Naive B cell (primary cell): ENCODE measurements at regions not wholly inside any gene's neighbourhood (a gene's known extent, or its start where the extent isn't known, plus 50 kb on each side); places are given as distances from the start of the nearest gene placed in this dataset.

ENCODE experiments used
- ATAC-seq, 2 donors: fragments of 150-1000 bp; cut with Tn5 transposase; 2 replicates each; pipeline ENCODE4 v1.10.0; 2021; ENCODE audit warnings: low read depth in 2 of 2, mild to moderate bottlenecking in 2 of 2, moderate library complexity in 2 of 2
- DNase-seq: peaks from one replicate; pipeline ENCODE4 v3.0.0; 2022
- H3K27ac Mint-ChIP-seq, 6 donors: one replicate each; pipeline ENCODE4 v1.8.0; 2020 to 2022; ENCODE audit warnings: mild to moderate bottlenecking in 6 of 6, mixed read lengths in 6 of 6, moderate library complexity in 5 of 6, inconsistent platforms in 2 of 6
- H3K27me3 Mint-ChIP-seq, 3 donors: one replicate each; pipeline ENCODE4 v1.8.0; 2021 to 2022; ENCODE audit warnings: mixed read lengths in 3 of 3, mild to moderate bottlenecking in 1 of 3
- H3K36me3 Mint-ChIP-seq, 2 donors: one replicate each; pipeline ENCODE4 v1.8.0; 2020 to 2022; ENCODE audit warnings: mixed read lengths in 2 of 2, inconsistent platforms in 1 of 2, mild to moderate bottlenecking in 1 of 2
- H3K4me1 Mint-ChIP-seq, 3 donors: one replicate each; pipeline ENCODE4 v1.8.0; 2020 to 2022; ENCODE audit warnings: mixed read lengths in 3 of 3, inconsistent platforms in 1 of 3, mild to moderate bottlenecking in 1 of 3, moderate library complexity in 1 of 3
- H3K4me3 Mint-ChIP-seq, 8 donors: one replicate each; pipeline ENCODE4 v1.8.0; 2020 to 2022; ENCODE audit warnings: mild to moderate bottlenecking in 8 of 8, mixed read lengths in 8 of 8, moderate library complexity in 8 of 8, inconsistent platforms in 2 of 8
- H3K9me3 Mint-ChIP-seq, 7 donors: one replicate each; pipeline ENCODE4 v1.8.0; 2020 to 2022; ENCODE audit warnings: mixed read lengths in 7 of 7, mild to moderate bottlenecking in 5 of 7, inconsistent platforms in 2 of 7, moderate library complexity in 1 of 7

DNA sequence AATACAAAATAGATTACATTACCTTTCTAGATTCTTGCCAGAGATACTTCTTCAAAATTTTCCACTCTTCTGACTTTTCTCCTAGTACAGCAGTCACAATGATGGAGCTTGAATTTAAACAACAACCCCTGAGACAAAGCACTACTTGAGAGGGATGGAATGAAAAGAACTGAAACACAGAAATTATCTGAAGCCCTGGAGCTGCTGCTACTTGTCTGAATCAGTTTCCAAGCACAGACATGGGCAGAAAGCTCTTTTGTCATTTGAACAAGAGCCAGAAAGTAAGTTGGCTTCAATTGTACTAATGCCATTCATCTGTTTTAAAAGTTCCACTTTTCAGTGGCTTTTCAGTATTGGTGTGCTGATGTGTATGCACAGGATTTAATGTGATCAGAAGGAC, 718.5 kb upstream of the ARPP21 start:
- H3K9me3 Mint-ChIP-seq = peaks cover 0 to 19% (median 0%) of the 10 kb centered on the region in 7 donors
- H3K4me1 Mint-ChIP-seq = no peaks in the 10 kb centered on the region
- no peaks in the 10 kb centered on the region for H3K36me3 Mint-ChIP-seq
- H3K27ac Mint-ChIP-seq = no peak overlapping the region
- H3K4me3 Mint-ChIP-seq = no peak overlapping the region
- DNase-seq (no peak), ATAC-seq (no peak)
- H3K27me3 Mint-ChIP-seq = no peaks in the 10 kb centered on the region

DNA sequence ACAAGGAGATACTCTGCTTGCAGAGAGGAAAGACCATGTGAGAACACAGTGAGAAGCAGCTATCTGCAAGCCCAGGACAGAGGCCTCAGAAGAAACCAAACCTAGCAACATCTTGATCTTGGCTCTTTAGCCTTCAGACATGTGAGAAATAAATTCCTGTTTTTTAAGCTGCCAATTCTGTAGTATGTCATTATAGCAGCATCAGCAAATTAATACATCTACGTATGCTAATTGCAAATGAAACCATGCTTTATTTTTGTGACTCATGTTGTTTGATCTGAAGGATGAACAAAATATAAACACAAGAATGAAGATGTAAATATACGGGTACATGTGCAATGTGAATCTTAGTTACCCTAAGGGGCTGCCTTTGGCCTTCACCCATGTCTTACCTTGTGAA, 714.4 kb upstream of the ARPP21 start:
- ATAC-seq = no peak
- Mint-ChIP-seq H3K36me3 (no peaks in the 10 kb centered on the region), H3K9me3 (peaks cover 0 to 4% (median 0%) of the 10 kb centered on the region in 7 donors), H3K27me3 (no peaks in the 10 kb centered on the region), H3K4me3 (no peak overlapping the region), H3K4me1 (no peaks in the 10 kb centered on the region), H3K27ac (no peak overlapping the region)
- DNase-seq = no peak

DNA sequence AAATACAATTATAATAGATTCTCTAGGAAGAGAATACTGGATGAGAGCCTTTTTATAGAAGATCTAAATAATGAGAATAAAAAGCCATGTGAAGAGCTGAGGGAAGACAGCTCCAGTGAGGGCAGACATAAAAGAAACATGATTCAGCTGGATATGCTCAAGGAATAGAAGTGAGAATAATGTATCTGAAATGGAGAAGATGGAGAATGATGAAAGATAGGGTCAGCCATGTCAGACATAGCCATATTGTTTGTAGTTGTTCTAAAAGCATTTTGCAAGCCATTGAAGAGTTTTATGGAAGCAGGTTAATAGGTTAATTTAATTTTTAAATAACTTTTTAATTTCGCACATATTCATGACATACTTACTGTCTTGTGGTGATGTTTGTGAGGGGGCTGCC, 713.5 kb upstream of the ARPP21 start:
- no peaks in the 10 kb centered on the region for H3K36me3 Mint-ChIP-seq
- H3K9me3 Mint-ChIP-seq = peaks cover 0 to 5% (median 2%) of the 10 kb centered on the region in 7 donors
- ATAC-seq (no peak), DNase-seq (no peak)
- no peaks in the 10 kb centered on the region for H3K27me3 Mint-ChIP-seq
- H3K4me3 Mint-ChIP-seq = no peak overlapping the region
- no peaks in the 10 kb centered on the region for H3K4me1 Mint-ChIP-seq
- H3K27ac Mint-ChIP-seq = no peak overlapping the region

DNA sequence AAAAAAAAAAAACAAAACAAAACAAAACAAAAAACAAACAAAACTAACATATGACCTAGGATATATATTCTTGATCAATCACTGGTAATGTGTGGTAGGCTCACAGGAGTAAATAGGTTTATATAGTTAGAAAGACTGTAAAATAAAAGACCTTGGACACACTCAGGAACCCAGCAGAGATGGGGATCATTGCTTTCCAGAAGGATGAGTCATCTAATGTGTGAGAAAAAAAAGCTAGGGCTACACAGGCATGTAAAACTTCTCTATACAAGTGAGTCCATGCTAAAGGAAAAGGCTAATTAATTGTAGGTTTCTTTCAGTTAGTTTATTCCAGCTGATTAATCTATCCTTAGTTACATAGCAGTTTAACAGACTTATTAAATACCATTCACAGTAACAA, 710.3 kb upstream of the ARPP21 start:
- Mint-ChIP-seq H3K27me3 (no peaks in the 10 kb centered on the region), H3K9me3 (peaks cover 2 to 19% (median 13%) of the 10 kb centered on the region in 7 donors), H3K27ac (no peak overlapping the region), H3K4me3 (no peak overlapping the region), H3K36me3 (peaks cover 0 to 8% of the 10 kb centered on the region in 2 donors), H3K4me1 (no peaks in the 10 kb centered on the region)
- ATAC-seq (no peak), DNase-seq (no peak)

DNA sequence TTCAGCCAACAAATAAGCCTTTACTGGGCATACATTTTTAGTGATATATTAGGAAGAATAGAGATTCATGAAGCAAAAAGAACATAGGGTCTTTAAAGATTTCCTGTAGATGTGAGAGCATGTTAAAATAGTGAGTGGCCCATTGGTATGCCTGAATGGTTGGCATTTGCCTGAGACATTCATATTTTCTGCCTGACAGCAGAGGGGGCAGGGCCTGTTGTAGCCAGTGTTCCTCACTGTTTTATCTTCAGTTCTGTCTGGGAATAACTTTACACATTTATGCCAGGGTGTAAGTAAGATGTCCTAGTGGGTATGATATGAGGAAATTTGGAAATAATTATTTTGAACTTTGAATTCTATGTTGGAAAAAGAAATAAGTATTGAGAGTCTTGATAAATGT, 704.7 kb upstream of the ARPP21 start:
- H3K9me3 Mint-ChIP-seq = peaks cover 2 to 22% (median 12%) of the 10 kb centered on the region in 7 donors
- no peak for DNase-seq
- no peak overlapping the region for H3K27ac Mint-ChIP-seq
- no peak overlapping the region for H3K4me3 Mint-ChIP-seq
- H3K36me3 Mint-ChIP-seq = peaks cover 0 to 8% of the 10 kb centered on the region in 2 donors
- no peaks in the 10 kb centered on the region for H3K4me1 Mint-ChIP-seq
- peaks cover 0 to 5% (median 0%) of the 10 kb centered on the region in 3 donors for H3K27me3 Mint-ChIP-seq
- no peak for ATAC-seq

DNA sequence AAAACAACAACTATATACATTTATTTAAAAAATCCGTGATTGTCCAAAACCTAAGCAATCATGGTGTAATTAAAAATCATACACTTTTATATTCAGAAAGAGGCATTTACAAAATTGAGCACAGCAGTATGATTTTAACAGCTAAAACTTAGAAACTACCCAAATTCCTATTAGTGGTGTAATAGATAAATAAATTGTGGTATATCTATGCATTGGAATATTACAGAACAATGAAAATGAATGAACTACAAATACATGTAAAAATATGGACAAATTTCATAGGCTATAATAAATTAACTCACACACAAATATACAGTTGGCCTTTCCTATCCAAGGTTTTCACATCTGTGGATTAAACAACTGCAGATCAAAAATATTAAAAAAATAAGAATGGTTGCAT, 700.5 kb upstream of the ARPP21 start:
- H3K4me1 Mint-ChIP-seq = no peaks in the 10 kb centered on the region
- H3K27me3 Mint-ChIP-seq = peaks cover 0 to 5% (median 0%) of the 10 kb centered on the region in 3 donors
- DNase-seq (no peak), ATAC-seq (no peak)
- peaks cover 0 to 5% (median 2%) of the 10 kb centered on the region in 7 donors for H3K9me3 Mint-ChIP-seq
- H3K4me3 Mint-ChIP-seq = no peak overlapping the region
- H3K36me3 Mint-ChIP-seq = no peaks in the 10 kb centered on the region
- no peak overlapping the region for H3K27ac Mint-ChIP-seq

DNA sequence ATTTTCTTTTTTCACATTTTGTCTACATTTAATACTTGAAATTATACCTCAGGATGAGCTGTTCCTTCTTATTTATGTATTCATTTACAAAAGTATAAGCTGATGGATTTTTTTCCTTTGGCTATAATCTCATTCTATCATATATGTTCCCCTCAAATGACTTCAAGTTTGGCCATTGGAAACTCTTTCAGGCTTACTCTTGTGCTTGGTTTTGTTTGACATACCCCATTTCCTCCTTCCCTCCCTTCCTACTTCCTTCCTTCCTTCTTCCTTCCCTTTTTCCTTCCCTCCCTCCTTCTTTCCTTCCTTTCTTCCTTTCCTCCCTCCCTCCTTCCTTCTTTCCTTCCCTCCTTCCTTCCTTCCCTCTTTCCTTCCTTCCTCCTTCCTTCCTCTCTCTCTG, 697.1 kb upstream of the ARPP21 start:
- Mint-ChIP-seq H3K4me1 (no peaks in the 10 kb centered on the region), H3K27me3 (peaks cover 0 to 5% (median 0%) of the 10 kb centered on the region in 3 donors), H3K9me3 (peaks cover 0 to 5% (median 2%) of the 10 kb centered on the region in 7 donors), H3K4me3 (no peak overlapping the region), H3K36me3 (no peaks in the 10 kb centered on the region), H3K27ac (no peak overlapping the region)
- no peak for ATAC-seq
- DNase-seq = no peak

DNA sequence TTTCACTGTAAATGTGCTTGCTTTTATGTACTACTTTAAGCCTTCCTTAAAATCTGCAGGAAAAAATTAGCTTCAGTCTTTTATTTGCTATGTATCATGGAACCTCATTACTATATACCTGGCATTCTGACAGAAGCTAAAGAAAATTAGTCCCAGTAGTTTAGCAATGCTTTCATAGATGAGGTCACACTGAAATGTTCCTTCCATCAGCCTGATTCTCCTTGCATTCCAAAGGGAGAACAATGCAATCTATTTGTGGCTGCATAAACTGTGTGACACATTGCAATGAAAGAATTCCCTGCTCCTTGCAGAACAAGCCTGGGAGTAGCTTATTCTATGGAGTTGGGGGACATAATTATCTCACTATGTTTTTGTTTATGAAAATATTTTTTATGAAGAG, 691.5 kb upstream of the ARPP21 start:
- Mint-ChIP-seq H3K4me3 (no peak overlapping the region), H3K27me3 (peaks cover 0 to 5% (median 0%) of the 10 kb centered on the region in 3 donors), H3K4me1 (no peaks in the 10 kb centered on the region), H3K36me3 (no peaks in the 10 kb centered on the region), H3K9me3 (peaks cover 0 to 7% (median 0%) of the 10 kb centered on the region in 7 donors), H3K27ac (no peak overlapping the region)
- ATAC-seq (no peak), DNase-seq (no peak)

DNA sequence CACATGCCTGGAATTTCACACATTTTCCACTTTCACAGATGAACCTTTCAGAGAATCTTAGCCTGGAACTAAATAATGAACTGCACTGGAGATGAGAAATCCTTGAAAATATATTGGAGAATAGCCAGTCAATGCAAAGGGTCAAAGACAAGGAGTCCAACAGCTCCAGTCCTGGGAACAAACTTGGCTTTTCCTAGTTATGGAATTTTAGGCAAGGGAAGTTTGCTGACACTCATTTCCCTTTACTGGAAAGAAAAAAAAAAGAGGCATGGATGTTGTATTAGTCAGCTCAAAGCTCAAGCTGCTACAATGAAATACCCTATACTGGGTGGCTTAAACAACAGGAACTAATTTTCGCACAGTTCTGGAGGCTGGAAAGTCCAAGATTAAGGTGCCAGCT, 690.8 kb upstream of the ARPP21 start:
- ATAC-seq (no peak), DNase-seq (no peak)
- no peak overlapping the region for H3K4me3 Mint-ChIP-seq
- H3K4me1 Mint-ChIP-seq = no peaks in the 10 kb centered on the region
- H3K27me3 Mint-ChIP-seq = peaks cover 0 to 5% (median 0%) of the 10 kb centered on the region in 3 donors
- H3K27ac Mint-ChIP-seq = no peak overlapping the region
- peaks cover 0 to 7% (median 0%) of the 10 kb centered on the region in 7 donors for H3K9me3 Mint-ChIP-seq
- H3K36me3 Mint-ChIP-seq = no peaks in the 10 kb centered on the region

DNA sequence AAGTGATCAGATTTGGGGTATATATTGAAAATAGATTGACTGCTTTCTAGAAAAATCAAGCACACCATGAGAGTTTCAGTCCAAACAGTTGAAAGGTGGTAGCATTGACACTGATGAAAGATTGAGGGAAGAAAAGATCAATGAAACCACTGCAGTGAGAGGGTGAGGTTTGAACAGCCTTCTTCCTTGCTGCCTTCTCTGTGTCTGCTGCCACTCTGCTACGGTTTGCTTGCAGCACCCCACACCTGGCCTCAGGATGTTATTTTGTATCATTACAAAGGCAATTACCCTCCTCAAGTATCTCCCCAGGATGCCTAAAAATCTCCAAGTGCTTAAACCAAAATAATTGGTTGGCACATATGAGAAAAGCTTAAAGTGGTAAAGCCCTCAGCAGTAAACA, 683.6 kb upstream of the ARPP21 start:
- Mint-ChIP-seq H3K27me3 (no peaks in the 10 kb centered on the region), H3K27ac (no peak overlapping the region), H3K9me3 (peaks cover 0 to 5% (median 0%) of the 10 kb centered on the region in 7 donors), H3K36me3 (no peaks in the 10 kb centered on the region), H3K4me1 (no peaks in the 10 kb centered on the region), H3K4me3 (no peak overlapping the region)
- no peak for DNase-seq
- no peak for ATAC-seq

DNA sequence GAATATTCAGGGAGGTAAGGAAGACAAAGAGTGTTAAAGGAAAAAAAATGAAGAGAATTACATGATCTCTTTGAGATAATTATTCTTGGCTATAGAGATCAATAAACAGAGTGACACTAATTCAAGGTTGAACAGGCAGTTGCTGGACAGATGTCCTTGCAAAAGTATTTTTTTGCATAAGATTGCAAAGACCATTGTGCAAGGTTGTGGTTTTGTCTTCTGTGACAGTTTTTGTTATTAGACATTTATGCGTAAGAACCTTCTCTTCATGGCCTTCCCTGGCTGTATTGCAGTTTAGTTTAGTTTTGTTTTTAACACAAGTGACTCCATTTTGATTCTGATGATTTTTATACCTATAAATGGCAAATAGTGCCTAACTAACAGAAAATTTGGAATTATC, 682.8 kb upstream of the ARPP21 start:
- no peak overlapping the region for H3K27ac Mint-ChIP-seq
- ATAC-seq (no peak), DNase-seq (no peak)
- H3K9me3 Mint-ChIP-seq = peaks cover 0 to 5% (median 0%) of the 10 kb centered on the region in 7 donors
- H3K27me3 Mint-ChIP-seq = no peaks in the 10 kb centered on the region
- no peaks in the 10 kb centered on the region for H3K4me1 Mint-ChIP-seq
- H3K36me3 Mint-ChIP-seq = no peaks in the 10 kb centered on the region
- H3K4me3 Mint-ChIP-seq = no peak overlapping the region

DNA sequence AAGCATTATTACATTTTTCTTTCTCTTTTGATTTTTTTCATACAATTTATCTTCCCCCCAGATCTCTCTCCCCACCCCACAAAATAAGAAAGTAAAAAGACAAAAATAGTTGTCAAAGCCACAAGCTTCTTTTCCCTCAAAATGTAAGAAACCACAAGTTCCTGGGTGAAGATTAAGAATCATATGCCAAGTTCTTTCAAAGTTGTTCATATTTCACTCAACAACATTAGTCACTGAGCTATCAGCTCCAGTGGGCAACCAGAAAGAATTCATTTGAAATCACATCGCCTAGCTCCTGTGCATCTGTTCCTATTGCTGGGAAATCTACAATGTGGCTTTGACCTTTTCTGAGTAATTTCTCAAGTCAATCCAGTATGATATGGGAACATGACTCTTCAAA, 681.6 kb upstream of the ARPP21 start:
- H3K4me3 Mint-ChIP-seq = no peak overlapping the region
- H3K36me3 Mint-ChIP-seq = no peaks in the 10 kb centered on the region
- H3K27me3 Mint-ChIP-seq = no peaks in the 10 kb centered on the region
- H3K9me3 Mint-ChIP-seq = peaks cover 0 to 5% (median 0%) of the 10 kb centered on the region in 7 donors
- DNase-seq (no peak), ATAC-seq (no peak)
- no peaks in the 10 kb centered on the region for H3K4me1 Mint-ChIP-seq
- no peak overlapping the region for H3K27ac Mint-ChIP-seq

DNA sequence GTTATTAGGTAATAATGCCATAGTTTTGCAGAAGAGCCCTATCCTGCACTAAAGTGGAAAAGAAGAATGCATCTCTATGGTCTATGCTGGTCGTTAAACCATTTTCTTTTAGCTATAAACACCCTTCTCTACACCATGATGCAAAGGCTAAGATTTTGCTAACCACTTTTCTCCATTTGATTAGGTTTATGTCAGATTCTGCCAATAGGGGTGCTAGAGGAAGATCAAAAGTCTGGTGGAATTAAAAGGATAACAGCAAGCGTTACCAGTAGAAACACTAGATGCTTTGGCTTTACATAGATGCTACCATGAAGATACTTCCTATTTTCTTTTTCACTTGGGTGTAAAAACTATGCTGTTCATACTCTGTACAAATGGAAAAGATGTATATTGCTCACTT, 669.8 kb upstream of the ARPP21 start:
- no peak for DNase-seq
- Mint-ChIP-seq H3K4me3 (no peak overlapping the region), H3K9me3 (peaks cover 0 to 3% (median 0%) of the 10 kb centered on the region in 7 donors), H3K27me3 (peaks cover 0 to 4% (median 0%) of the 10 kb centered on the region in 3 donors), H3K27ac (no peak overlapping the region), H3K4me1 (no peaks in the 10 kb centered on the region), H3K36me3 (no peaks in the 10 kb centered on the region)
- no peak for ATAC-seq

DNA sequence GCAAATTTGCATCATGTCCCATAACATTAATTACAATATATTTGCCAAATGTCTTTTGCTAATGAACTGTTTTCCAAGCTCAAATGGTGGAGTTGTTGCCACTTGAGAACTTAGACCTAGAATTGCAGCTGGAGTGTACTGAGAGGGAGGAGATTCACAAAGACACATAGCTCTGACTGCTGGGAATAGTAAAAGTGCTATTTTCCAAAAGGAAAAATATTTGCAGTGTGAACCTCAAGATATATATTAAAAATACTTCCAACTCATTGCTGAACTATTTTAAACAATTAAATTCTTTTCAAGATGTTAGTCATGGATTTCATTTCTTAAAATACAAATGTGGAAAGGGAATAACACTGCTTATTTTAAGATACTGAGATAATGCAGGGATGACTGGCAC, 666.8 kb upstream of the ARPP21 start:
- Mint-ChIP-seq H3K36me3 (no peaks in the 10 kb centered on the region), H3K27ac (no peak overlapping the region), H3K4me1 (no peaks in the 10 kb centered on the region), H3K27me3 (peaks cover 0 to 4% (median 0%) of the 10 kb centered on the region in 3 donors), H3K4me3 (no peak overlapping the region), H3K9me3 (peaks cover 0 to 25% (median 14%) of the 10 kb centered on the region in 7 donors)
- ATAC-seq (no peak), DNase-seq (no peak)

DNA sequence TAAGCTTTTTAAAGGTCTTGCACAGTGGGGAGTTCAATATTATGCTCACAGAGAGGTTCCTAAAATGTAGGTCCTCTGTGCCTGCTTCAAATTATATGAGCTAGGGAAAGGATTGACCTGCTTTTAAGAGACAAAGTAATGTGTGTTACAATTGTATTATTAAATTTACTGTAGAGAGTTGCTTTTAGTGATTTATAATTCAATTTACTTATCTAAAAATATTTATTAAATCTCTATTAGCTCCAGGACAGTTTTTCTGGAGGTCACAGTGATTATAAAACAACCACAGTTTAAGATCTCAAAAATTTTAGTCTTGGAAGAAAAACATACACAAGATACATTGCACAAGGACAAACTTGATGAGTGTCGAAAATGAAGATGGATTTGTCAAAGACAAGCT, 665.7 kb upstream of the ARPP21 start:
- H3K27ac Mint-ChIP-seq = no peak overlapping the region
- no peak overlapping the region for H3K4me3 Mint-ChIP-seq
- peaks cover 0 to 4% (median 0%) of the 10 kb centered on the region in 3 donors for H3K27me3 Mint-ChIP-seq
- H3K4me1 Mint-ChIP-seq = no peaks in the 10 kb centered on the region
- peaks cover 0 to 29% (median 16%) of the 10 kb centered on the region in 7 donors for H3K9me3 Mint-ChIP-seq
- H3K36me3 Mint-ChIP-seq = no peaks in the 10 kb centered on the region
- DNase-seq (no peak), ATAC-seq (no peak)
